ENCODE measurements at regions not wholly inside any gene's neighbourhood (a gene's known extent, or its start where the extent isn't known, plus 50 kb on each side); places are given as distances from the start of the nearest gene placed in this dataset.

DNA sequence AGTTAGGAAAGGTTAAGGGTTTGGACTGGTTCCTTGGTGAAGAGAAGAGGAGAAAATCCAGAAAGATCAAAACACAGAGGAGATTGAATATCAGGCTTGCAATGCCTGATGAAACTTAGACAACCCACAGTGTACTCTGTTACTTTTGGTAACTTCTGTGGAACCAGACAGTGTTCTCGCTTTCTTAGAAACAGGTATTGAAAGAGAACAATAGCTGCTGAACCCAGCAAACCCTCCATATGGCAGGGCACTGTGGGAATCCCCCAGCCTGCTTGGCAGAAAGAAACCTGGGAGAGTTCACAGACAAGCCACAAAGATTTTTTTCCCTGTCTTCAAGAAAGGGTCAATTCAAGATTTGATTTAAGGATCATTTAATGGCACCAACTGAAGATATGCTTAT is 342.8 kb downstream of the FOXA2 start:
- no peak overlapping the region for H3K4me3 ChIP-seq (replicated peaks; ENCODE audit: low read depth, low read length)
- TF ChIP-seq, protein P1, sequence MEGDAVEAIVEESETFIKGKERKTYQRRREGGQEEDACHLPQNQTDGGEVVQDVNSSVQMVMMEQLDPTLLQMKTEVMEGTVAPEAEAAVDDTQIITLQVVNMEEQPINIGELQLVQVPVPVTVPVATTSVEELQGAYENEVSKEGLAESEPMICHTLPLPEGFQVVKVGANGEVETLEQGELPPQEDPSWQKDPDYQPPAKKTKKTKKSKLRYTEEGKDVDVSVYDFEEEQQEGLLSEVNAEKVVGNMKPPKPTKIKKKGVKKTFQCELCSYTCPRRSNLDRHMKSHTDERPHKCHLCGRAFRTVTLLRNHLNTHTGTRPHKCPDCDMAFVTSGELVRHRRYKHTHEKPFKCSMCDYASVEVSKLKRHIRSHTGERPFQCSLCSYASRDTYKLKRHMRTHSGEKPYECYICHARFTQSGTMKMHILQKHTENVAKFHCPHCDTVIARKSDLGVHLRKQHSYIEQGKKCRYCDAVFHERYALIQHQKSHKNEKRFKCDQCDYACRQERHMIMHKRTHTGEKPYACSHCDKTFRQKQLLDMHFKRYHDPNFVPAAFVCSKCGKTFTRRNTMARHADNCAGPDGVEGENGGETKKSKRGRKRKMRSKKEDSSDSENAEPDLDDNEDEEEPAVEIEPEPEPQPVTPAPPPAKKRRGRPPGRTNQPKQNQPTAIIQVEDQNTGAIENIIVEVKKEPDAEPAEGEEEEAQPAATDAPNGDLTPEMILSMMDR (IDR thresholded peaks at IDR 0.05; ENCODE audit: low read length, missing control alignments): no peak
- no peak for DNase-seq (ENCODE audit: low read depth)

DNA sequence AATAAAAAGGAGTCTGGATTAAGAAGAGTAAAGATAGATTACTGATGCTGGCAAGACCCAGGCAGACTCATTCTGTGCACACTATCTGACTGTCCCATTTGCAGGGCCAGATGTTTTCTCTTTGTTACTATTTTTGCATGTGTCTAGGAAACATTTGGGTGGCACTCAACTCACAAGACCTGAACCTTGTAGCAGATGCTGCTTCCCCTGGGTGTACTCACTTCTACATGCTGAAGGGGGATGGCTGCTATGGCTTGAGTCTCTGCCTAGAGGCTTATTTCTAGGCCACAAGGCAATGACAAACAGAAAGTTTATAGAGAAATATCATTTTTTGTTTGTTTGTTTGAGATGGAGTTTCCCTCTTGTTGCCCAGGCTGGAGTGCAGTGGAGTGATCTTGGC is 351.4 kb downstream of the FOXA2 start:
- no peak for DNase-seq (ENCODE audit: low read depth)
- H3K4me3 ChIP-seq (replicated peaks; ENCODE audit: low read depth, low read length): no peak overlapping the region
- TF ChIP-seq, protein P1 (IDR thresholded peaks at IDR 0.05; ENCODE audit: low read length, missing control alignments): no peak

DNA sequence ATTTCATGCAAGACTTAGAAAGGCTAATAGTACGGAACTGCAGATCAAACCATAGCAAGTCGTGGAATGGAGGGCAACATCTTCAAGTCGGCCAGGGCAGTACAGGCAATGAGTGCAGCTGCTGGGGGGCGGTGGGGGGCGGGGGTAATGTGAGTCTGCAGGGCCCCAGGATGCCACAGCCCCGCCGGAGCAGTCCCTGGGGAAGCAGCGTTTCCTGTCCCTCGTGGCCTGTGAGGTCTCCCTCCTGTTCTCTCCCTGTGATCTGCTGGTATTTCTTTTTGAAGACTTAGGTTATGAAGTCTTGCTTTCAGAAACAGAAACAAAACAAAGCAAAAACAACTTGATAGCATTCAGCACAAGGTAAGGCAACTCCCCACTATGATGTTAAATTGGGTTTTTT is 351.9 kb downstream of the FOXA2 start:
- no peak for DNase-seq (ENCODE audit: low read depth)
- TF ChIP-seq, protein P1 (IDR thresholded peaks at IDR 0.05; ENCODE audit: low read length, missing control alignments): no peak
- no peak overlapping the region for H3K4me3 ChIP-seq (replicated peaks; ENCODE audit: low read depth, low read length)

DNA sequence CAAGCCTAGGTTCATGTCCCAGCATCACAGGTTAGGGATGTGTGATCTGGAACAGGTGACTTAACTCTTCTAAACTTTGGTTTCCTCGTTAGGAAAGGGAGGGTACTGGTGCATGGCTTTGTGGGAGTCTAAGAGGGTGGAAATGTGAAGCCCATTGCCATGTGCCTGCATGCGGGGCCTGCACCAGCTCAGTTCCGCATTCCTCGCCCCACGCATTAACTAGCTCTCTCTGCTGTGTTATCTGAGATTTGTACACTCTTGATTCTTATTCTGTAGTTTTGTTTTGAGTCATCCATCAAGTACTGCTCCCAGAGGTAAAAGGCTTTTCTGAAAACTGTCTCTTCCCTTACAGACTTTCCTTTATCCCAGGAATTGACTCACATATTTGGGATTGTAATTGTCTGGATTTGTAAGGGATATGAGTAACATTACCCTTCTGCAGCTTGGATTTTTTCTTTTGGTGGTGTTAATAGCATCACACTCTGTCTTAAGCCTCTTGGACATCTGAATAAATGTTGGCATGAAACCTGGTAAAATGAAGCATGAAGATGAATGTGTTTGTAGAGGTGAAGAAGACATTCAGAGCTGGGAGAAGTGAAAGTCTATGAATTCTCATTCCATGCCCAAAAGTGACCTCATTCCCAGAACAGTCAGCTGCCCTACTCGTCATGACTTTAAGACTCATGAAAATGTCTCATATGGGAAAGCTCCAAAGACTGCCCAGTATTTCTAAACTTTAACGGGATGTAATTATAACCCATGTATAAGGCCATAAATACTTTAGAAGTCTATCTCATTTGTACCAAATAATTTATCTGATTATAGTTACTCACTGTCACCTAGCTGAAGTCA is 357.3 kb downstream of the FOXA2 start:
- no peak overlapping the region for H3K4me3 ChIP-seq (replicated peaks; ENCODE audit: low read depth, low read length)
- TF ChIP-seq, protein P1 (IDR thresholded peaks at IDR 0.05; ENCODE audit: low read length, missing control alignments): no peak
- DNase-seq (ENCODE audit: low read depth): no peak

DNA sequence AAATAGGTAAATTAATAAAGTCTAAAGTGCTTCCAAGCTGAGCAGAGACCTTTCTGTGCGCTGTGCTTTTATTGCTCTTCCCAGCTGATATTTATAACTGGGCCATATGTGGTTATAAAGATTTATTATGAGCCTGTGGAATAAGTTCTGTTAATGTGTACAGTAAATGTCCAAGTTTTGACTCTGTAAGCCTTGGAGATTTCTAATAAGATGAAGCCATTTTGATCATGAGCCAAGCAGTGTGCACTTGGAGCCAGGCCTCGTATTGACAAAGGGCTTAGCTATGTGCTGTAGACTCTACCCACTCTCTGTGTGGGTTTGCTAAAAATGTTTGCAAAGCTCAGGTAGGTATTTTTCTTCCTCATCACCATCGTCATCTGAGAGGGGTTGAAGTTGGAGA is 361.1 kb downstream of the FOXA2 start:
- no peak for DNase-seq (ENCODE audit: low read depth)
- no peak overlapping the region for H3K4me3 ChIP-seq (replicated peaks; ENCODE audit: low read depth, low read length)
- TF ChIP-seq, protein P1 (IDR thresholded peaks at IDR 0.05; ENCODE audit: low read length, missing control alignments): no peak

DNA sequence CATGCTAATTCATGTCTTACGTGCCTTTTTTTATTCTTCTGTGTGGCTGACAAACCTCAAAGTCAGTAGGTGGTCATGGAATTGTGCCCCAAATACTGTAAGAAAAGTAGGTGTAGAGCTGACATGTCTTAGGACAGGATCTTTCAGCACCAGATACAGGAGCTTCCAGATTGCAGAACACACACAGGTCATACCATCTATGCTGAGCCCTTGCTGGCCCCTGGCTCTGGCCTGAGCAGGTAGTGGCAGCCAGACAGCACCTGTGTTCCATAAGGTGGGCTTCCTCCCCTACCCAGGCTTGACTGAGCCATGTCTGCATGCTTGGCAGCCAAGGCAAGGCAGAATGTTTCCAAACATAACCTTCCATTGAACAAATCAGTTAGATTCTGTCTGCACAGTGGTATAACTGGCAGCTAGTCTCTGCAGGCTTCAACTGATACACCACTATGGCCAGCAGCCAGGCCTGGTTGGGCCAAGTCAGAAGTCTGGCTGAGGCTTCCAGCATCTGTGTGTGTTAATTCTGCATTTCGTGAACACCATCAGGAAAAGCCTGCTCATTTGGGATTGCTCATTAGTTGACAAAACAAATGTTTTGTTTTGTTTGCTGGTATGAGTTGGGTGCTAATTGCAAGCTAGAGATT is 366.5 kb downstream of the FOXA2 start:
- no peak for DNase-seq (ENCODE audit: low read depth)
- TF ChIP-seq, protein P1 (IDR thresholded peaks at IDR 0.05; ENCODE audit: low read length, missing control alignments): no peak
- H3K4me3 ChIP-seq (replicated peaks; ENCODE audit: low read depth, low read length): no peak overlapping the region

All from fibroblast of pulmonary artery (primary cell).